Central memory CD8-positive, alpha-beta T cell (primary cell): ENCODE measurements at regions not wholly inside any gene's neighbourhood (a gene's known extent, or its start where the extent isn't known, plus 50 kb on each side); places are given as distances from the start of the nearest gene placed in this dataset.

Experiments
- ATAC-seq: fragments of 150-1000 bp; cut with Tn5 transposase; replicated peaks from 2 replicates; pipeline ENCODE4 v1.10.0; 2022; ENCODE audit warnings: mild to moderate bottlenecking, moderate FRiP score, moderate number of reproducible peaks; ENCODE audit not compliant: poor library complexity, severe bottlenecking; ENCODE audit errors: extremely low read depth
- DNase-seq, 2 donors: peaks; one replicate each; pipeline ENCODE4 v3.0.0; 2021; ENCODE audit warnings: low spot score in 2 of 2
- H3K27ac Mint-ChIP-seq: one replicate; pipeline ENCODE4 v1.8.0; 2022; ENCODE audit warnings: low read depth, mild to moderate bottlenecking, moderate library complexity, mixed read lengths
- H3K27me3 Mint-ChIP-seq: one replicate; pipeline ENCODE4 v1.8.0; 2022; ENCODE audit warnings: mixed read lengths
- H3K36me3 Mint-ChIP-seq: one replicate; pipeline ENCODE4 v1.8.0; 2022; ENCODE audit warnings: mild to moderate bottlenecking, moderate library complexity, mixed read lengths; ENCODE audit not compliant: insufficient read depth
- H3K4me1 Mint-ChIP-seq: one replicate; pipeline ENCODE4 v1.8.0; 2022; ENCODE audit warnings: mixed read lengths
- H3K4me3 Mint-ChIP-seq: one replicate; pipeline ENCODE4 v1.8.0; 2022; ENCODE audit warnings: mild to moderate bottlenecking, moderate library complexity, mixed read lengths
- H3K9me3 Mint-ChIP-seq: one replicate; pipeline ENCODE4 v1.8.0; 2022; ENCODE audit warnings: mixed read lengths

DNA sequence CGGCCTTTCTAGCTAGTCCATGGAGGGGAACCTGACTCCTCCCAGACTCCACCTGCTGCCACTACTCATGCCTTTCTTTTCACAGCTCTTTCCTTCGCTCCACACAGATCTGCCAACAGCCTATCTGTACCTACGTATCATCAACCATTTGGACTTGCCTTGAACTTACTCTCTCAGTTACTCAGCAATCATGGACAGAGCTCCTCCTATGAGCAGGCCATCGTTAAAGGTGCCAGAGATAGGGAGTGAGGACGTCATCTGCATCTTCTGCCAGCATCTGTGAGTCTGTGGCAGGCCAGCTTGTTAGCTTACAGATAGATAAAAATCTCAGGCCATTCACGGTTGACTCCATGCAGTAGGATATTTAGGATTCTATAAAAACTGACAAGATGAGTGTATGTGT is 162.9 kb upstream of the ZBED5 start:
- no peaks in the 10 kb centered on the region for H3K9me3 Mint-ChIP-seq
- H3K4me1 Mint-ChIP-seq = no peaks in the 10 kb centered on the region
- H3K4me3 Mint-ChIP-seq = no peak overlapping the region
- ATAC-seq = no peak
- DNase-seq = no peak
- no peaks in the 10 kb centered on the region for H3K27me3 Mint-ChIP-seq
- no peaks in the 10 kb centered on the region for H3K36me3 Mint-ChIP-seq
- no peak overlapping the region for H3K27ac Mint-ChIP-seq

DNA sequence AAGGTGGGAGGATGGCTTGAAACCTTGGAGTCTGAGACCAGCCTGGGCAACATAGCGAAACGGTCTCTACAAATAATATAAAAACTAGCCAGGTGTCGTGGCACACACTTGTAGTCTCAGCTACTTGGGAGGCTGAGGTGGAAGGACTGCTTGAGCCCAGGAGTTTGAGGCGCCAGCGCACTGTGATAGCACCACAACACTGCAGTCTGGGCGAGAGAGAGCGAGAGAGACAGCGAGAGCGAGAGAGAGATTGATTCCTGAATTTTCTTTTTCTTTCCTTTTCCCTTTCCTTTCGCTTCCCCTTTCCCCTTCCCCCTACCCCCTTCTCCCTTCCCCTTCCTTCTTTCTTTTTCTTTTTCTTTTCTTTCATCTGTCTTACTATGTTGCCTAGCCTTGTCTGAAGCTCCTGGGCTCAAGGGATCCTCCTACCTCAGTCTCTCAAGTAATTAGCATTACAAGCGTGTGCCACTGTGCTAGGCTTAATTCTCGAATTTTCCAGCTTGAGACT is 162.4 kb upstream of the ZBED5 start:
- H3K27me3 Mint-ChIP-seq = no peaks in the 10 kb centered on the region
- ATAC-seq = no peak
- no peaks in the 10 kb centered on the region for H3K4me1 Mint-ChIP-seq
- no peaks in the 10 kb centered on the region for H3K36me3 Mint-ChIP-seq
- no peak for DNase-seq
- H3K9me3 Mint-ChIP-seq = no peaks in the 10 kb centered on the region
- H3K27ac Mint-ChIP-seq = no peak overlapping the region
- no peak overlapping the region for H3K4me3 Mint-ChIP-seq

DNA sequence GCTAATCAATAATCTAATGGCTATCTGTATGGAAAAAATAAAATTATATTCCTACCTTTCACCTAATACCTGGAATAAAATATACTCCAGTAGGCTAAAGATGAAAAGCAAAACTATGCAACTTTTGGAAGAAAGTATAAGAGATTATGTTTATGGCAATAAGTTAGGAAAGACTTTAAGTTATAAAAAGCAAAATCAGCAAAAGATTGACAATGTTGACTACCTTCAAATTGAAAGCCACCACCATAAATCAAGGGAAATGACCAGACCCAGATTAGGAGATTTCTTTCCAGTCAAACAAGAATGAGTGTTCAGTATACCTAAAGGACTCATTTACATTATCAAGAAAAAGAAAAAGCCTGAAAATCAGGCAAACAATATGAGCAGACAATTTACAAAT is 159.1 kb upstream of the ZBED5 start:
- Mint-ChIP-seq H3K27ac (no peak overlapping the region), H3K36me3 (no peaks in the 10 kb centered on the region), H3K9me3 (no peaks in the 10 kb centered on the region), H3K4me3 (no peak overlapping the region), H3K4me1 (no peaks in the 10 kb centered on the region), H3K27me3 (no peaks in the 10 kb centered on the region)
- DNase-seq (no peak), ATAC-seq (no peak)

DNA sequence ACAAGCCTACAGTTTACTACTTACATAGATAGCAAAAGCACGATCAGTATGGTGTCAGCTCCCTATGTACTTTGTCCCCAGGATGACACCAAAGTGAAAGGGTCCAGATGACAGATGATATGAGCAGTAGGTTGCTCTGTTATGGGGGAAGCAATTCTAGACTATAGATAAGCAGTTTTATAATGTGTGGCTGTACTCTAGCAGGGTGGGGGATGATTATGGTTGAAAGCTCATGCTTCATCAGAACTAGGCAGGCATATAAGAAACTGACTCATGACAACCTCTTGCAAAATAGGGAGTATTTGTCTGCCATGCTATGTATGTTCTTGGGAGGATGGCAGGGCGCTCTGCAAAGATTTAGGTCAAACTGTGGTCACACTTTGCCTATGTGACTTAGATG is 158.2 kb upstream of the ZBED5 start:
- no peaks in the 10 kb centered on the region for H3K4me1 Mint-ChIP-seq
- H3K27me3 Mint-ChIP-seq = peaks cover 6% of the 10 kb centered on the region

DNA sequence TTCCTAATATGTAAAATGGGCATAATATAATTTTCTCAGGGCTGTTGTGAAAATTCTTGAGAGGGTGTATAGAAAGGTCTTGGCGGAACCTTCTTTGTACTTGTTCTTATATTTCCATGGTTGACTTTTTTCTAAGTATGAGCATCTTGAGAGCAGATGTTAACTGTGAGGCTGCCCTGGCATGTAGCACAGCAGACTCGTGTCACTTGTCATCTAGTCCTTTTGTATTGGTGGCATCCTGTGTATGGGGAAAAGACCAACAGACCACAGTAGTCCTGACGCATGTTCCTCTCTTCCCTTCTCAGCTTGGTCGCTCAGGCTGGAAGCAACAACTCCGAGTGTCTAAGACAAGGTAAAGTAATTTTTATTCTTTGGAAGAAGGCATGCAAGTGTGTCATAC is 153.8 kb upstream of the ZBED5 start:
- no peak for DNase-seq
- Mint-ChIP-seq H3K4me1 (no peaks in the 10 kb centered on the region), H3K27me3 (peaks cover 45% of the 10 kb centered on the region), H3K36me3 (no peaks in the 10 kb centered on the region), H3K9me3 (no peaks in the 10 kb centered on the region), H3K27ac (no peak overlapping the region), H3K4me3 (no peak overlapping the region)
- ATAC-seq = no peak

More for the DNA sequence above, 158.2 kb upstream of the ZBED5 start:
- DNase-seq (no peak), ATAC-seq (no peak)
- H3K27ac Mint-ChIP-seq = no peak overlapping the region
- no peaks in the 10 kb centered on the region for H3K36me3 Mint-ChIP-seq
- H3K4me3 Mint-ChIP-seq = no peak overlapping the region
- H3K9me3 Mint-ChIP-seq = no peaks in the 10 kb centered on the region

DNA sequence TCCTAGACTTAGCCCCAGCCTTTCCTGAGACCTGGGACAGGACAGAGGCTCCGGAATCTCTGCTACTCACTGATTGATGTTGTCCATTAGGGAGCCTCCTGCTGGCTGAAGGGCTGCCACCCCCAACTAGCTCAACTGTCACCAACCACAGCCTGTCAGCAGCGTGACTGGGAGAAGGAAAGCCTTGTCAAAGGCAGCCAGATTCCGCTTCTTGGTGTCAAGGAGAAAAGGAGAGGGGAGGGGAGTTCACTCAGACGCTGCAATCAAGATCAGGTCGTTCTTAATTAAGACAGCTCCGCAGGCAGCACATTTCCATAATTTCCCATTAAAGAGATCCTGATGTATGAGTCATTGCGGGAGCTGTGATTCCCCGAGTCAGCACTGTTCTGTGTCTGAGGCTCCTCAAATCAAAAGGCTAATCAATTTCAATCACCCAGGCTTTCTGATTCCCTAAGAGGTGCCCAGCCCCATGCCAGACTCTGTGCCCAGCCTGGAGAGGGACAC is 152.8 kb upstream of the ZBED5 start:
- Mint-ChIP-seq H3K4me1 (no peaks in the 10 kb centered on the region), H3K27me3 (peaks cover 54% of the 10 kb centered on the region), H3K9me3 (no peaks in the 10 kb centered on the region), H3K36me3 (no peaks in the 10 kb centered on the region), H3K4me3 (no peak overlapping the region), H3K27ac (no peak overlapping the region)
- no peak for ATAC-seq
- no peak for DNase-seq

DNA sequence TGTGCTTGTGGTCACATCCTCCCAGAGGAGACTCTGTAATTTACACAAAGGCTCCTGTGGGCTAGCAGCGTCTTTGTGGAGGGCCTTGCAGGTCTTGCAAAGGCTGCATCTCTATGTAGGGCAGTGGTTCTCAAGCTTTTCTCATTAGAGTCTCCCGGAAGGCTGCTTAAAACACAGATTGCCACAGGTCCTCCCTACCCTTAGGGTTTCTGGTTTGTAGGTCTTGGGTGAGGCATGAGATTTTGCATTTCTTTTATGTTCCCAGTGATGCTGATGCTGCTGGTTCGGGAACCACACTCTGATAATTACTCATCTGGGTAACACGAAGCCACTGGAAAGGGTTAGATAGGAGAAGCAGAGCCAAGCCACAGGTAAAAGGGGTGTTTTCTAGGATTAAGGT is 151.3 kb upstream of the ZBED5 start:
- peaks cover 62% of the 10 kb centered on the region for H3K27me3 Mint-ChIP-seq
- no peak for DNase-seq
- H3K4me1 Mint-ChIP-seq = no peaks in the 10 kb centered on the region
- no peak overlapping the region for H3K27ac Mint-ChIP-seq
- ATAC-seq = no peak
- H3K9me3 Mint-ChIP-seq = no peaks in the 10 kb centered on the region
- no peak overlapping the region for H3K4me3 Mint-ChIP-seq
- H3K36me3 Mint-ChIP-seq = no peaks in the 10 kb centered on the region

DNA sequence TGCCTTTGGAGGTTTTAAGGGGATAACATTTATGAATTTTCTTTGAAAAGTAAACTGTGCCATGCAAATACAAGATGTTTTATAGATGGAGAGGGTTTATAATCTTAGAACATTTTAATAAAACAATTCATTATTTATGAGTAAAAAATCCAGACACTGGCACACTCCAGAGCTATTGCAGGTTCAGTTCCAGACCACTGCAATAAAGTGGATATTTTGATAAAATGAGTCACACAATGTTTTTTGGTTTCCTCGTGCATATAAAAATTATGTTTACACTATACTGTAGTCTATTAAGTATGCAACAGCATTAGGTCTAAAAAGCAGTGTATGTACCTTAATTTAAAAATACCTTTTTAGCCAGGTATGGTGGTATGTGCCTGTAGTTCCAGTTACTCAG is 146.2 kb upstream of the ZBED5 start:
- Mint-ChIP-seq H3K27me3 (peaks cover 79% of the 10 kb centered on the region), H3K4me1 (no peaks in the 10 kb centered on the region)
- no peak for ATAC-seq

DNA sequence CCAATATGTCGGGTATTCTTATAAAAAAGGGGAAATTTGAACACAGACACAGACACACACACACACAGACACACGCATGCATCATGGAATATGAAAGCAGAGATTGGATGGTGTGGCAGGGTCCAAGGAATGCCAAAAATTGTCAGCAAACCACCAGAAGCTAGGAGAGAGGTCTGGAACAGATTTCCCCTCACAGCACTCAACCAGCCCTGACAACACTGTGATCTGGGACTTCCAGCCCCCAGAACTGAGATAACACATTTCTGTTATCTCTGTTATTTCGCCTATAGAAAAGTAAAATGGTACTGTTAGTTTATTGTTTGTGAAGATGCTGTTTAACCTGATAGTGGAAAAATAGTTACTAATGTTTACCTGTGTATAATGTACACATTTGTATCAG is 145.4 kb upstream of the ZBED5 start:
- Mint-ChIP-seq H3K27me3 (peaks cover 79% of the 10 kb centered on the region), H3K36me3 (no peaks in the 10 kb centered on the region), H3K9me3 (no peaks in the 10 kb centered on the region), H3K4me1 (no peaks in the 10 kb centered on the region), H3K27ac (no peak overlapping the region), H3K4me3 (no peak overlapping the region)
- no peak for ATAC-seq
- no peak for DNase-seq

More for the DNA sequence above, 146.2 kb upstream of the ZBED5 start:
- DNase-seq = no peak
- H3K4me3 Mint-ChIP-seq = no peak overlapping the region
- H3K9me3 Mint-ChIP-seq = no peaks in the 10 kb centered on the region
- H3K27ac Mint-ChIP-seq = no peak overlapping the region
- H3K36me3 Mint-ChIP-seq = no peaks in the 10 kb centered on the region

DNA sequence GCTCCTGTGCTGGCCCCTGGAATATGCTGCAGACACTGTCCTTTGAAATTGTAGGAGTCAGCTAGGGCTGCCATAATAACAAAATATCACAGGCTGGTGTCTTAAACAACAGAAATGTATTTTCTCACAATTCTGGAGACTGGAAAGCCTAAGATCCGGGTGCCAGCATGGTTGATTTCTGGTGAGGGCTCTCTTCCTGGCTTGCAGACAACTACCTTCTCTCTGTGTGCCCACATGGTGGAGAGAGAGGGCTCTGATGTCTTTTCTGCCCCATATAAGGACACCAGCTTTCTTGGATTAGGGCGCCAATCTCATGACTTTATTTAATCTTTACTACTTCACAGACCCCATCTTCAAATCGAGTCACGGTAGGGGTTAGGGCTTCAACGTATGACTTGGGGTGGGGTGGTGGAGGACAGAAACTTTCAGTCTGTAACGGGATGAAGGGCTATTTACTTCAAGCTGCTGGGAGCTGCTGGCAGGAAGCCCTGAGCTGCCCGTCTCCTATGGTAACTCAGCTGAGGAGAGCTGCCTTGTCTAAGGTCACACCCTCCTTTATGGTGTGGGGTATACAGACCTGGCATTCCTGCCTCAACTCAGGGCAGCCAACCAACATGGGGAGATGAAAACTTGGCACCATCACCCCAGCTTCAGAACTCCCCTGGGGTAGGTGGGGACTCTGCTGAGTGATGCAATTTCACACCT is 142.9 kb upstream of the ZBED5 start:
- no peaks in the 10 kb centered on the region for H3K36me3 Mint-ChIP-seq
- ATAC-seq (no peak), DNase-seq (no peak)
- no peaks in the 10 kb centered on the region for H3K9me3 Mint-ChIP-seq
- H3K27ac Mint-ChIP-seq = no peak overlapping the region
- no peaks in the 10 kb centered on the region for H3K4me1 Mint-ChIP-seq
- peaks cover 67% of the 10 kb centered on the region for H3K27me3 Mint-ChIP-seq
- no peak overlapping the region for H3K4me3 Mint-ChIP-seq

DNA sequence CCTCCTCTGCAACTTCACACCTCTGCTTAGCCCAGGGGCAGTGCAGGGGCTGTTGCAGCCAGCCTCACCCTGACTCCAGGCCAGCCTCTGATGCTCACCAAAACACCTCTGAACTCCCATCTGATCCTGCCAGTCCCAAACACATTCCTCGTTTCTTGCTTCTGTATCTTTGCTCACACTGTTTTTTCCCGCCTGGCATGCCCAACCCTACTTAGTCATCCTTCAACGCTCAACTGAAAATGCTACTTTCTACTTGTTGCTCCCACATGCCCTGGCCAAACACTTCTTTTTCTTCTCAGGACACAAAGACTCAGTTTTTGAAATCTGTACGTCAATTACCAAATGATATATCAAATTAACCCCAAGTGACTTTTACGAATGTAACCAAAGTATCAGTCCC is 140.8 kb upstream of the ZBED5 start:
- Mint-ChIP-seq H3K4me1 (no peaks in the 10 kb centered on the region), H3K27ac (no peak overlapping the region)

DNA sequence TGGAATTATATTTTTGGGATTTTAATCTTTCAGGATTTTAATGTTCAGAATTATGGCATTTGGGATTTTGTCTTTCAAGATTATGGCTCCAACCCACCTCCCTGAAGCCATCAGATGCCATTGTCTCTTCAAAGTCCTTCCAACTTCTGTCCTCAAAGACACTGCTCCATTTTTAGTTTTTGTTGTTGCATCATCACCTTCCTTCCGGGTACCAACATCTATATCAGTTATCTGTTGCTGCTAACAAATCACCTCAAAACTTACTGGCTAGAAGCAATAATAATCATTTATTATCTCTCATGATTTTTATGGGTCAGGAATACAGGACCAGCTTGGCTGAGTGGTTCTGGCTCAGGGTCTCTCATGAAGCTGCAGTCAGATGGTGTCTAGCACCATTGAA is 138.8 kb upstream of the ZBED5 start:
- Mint-ChIP-seq H3K27ac (no peak overlapping the region), H3K9me3 (no peaks in the 10 kb centered on the region), H3K27me3 (peaks cover 59% of the 10 kb centered on the region), H3K36me3 (no peaks in the 10 kb centered on the region), H3K4me1 (no peaks in the 10 kb centered on the region), H3K4me3 (no peak overlapping the region)
- DNase-seq (no peak), ATAC-seq (no peak)

More for the DNA sequence above, 140.8 kb upstream of the ZBED5 start:
- no peaks in the 10 kb centered on the region for H3K9me3 Mint-ChIP-seq
- H3K27me3 Mint-ChIP-seq = peaks cover 75% of the 10 kb centered on the region
- no peak for ATAC-seq
- H3K4me3 Mint-ChIP-seq = no peak overlapping the region
- no peaks in the 10 kb centered on the region for H3K36me3 Mint-ChIP-seq
- DNase-seq = no peak

DNA sequence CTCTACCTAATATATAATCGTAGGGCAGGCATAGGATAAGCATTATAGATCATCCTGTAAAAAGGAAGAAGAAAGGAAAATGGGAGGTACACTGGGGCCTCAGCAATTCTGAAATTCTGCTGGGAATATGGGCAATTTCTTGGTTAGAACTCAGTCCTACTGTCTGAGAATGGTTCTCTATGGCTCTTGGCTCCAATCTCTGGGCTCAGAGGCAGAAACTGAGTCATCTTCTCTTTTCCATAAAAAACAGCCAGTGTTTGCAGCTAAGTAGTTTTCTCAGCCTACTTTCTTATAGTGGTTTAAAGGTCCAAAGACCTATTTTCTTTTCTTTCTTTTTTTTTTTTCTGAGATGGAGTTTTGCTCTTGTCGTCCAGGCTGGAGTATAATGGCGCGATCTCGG is 135.8 kb upstream of the ZBED5 start:
- DNase-seq (no peak), ATAC-seq (no peak)
- Mint-ChIP-seq H3K27me3 (peaks cover 29% of the 10 kb centered on the region), H3K36me3 (no peaks in the 10 kb centered on the region), H3K27ac (no peak overlapping the region), H3K4me3 (no peak overlapping the region), H3K9me3 (no peaks in the 10 kb centered on the region), H3K4me1 (no peaks in the 10 kb centered on the region)
